HCT116 (cell line): ENCODE measurements at regions not wholly inside any gene's neighbourhood (a gene's known extent, or its start where the extent isn't known, plus 50 kb on each side); places are given as distances from the start of the nearest gene placed in this dataset.

ENCODE experiments used
- ATAC-seq: fragments of 200-7000 bp; cut with Tn5 transposase; 2 replicates; pipeline ENCODE4 v1.9.1; 2020; ENCODE audit warnings: mild to moderate bottlenecking, moderate library complexity
- BruUV-seq: library from RNA; stranded (reverse); fragments of 400-500 nt; replicated peaks from 2 replicates; lab custom pipeline; 2021; lab: Mats Ljungman, UMichigan
- CTCF ChIA-PET: fragments of 300-600 bp; sonication (Branson Sonifier 250); formaldehyde crosslinking; loops from one replicate; lab custom pipeline; 2021; ENCODE audit warnings: antibody characterized with exemption; lab: Charles Lee
- POLR2A ChIA-PET: fragments of 300-600, 350-600 bp; sonication (Branson Sonifier 250); formaldehyde crosslinking; loops from one replicate; lab custom pipeline; 2021; ENCODE audit warnings: antibody characterized with exemption; lab: Charles Lee
- RAD21 ChIA-PET, 2 experiments: fragments of 300-600 bp; sonication (Branson Sonifier 250); formaldehyde crosslinking; loops; one replicate each; lab custom pipeline; 2023; ENCODE audit warnings: low total read pairs in 2 of 2; ENCODE audit not compliant: uncharacterized antibody in 2 of 2, unreplicated experiment in 2 of 2, low non-redundant PET in 1 of 2; lab: Charles Lee
- DNase-seq: peaks from one replicate; pipeline ENCODE4 v3.0.0-alpha.2; 2010; ENCODE audit warnings: low read depth, low spot score
- H2AFZ ChIP-seq: fragments of 200-600 bp; shearing (Covaris generic), sonication (generic); 2 replicates; pipeline ENCODE4 v1.6.1; 2017; ENCODE audit warnings: low read depth, mixed run types, mixed read lengths, antibody characterized with exemption, low read length; ENCODE audit not compliant: poor library complexity, severe bottlenecking
- H3K27ac ChIP-seq: 2 replicates; pipeline ENCODE4 v1.5.1; 2012; ENCODE audit warnings: low read depth, low read length
- H3K27me3 ChIP-seq: fragments of 200-600 bp; sonication (generic); 2 replicates; pipeline ENCODE4 v1.6.1; 2016; ENCODE audit warnings: mixed run types, low read length, mixed read lengths; ENCODE audit not compliant: insufficient read depth
- H3K36me3 ChIP-seq, 2 experiments: fragments of 200-500 bp in 1 of 2; fragments of 200-600 bp in 1 of 2; sonication (Bioruptor generic) in 1 of 2; sonication (generic) in 1 of 2; 2 replicates each; pipeline versions ENCODE4 v1.5.1 to v1.6.1; 2014 to 2016; ENCODE audit warnings: low read length in 2 of 2, inconsistent platforms in 1 of 2, mixed read lengths in 1 of 2, mixed run types in 1 of 2; ENCODE audit not compliant: insufficient read depth in 2 of 2, control insufficient read depth in 1 of 2
- H3K4me1 ChIP-seq, 2 experiments: fragments of 200-600 bp in 1 of 2; sonication (generic) in 1 of 2; 2 replicates each; pipeline versions ENCODE4 v1.5.1 to v1.6.1; 2012 to 2017; ENCODE audit warnings: low read length in 2 of 2, inconsistent platforms in 1 of 2, mild to moderate bottlenecking in 1 of 2, mixed read lengths in 1 of 2, mixed run types in 1 of 2, moderate library complexity in 1 of 2; ENCODE audit not compliant: insufficient read depth in 2 of 2, control insufficient read depth in 1 of 2
- H3K4me2 ChIP-seq: fragments of 200-600 bp; sonication (generic); 2 replicates; pipeline ENCODE4 v1.6.1; 2017; ENCODE audit warnings: mixed run types, low read length, mixed read lengths
- H3K4me3 ChIP-seq, 2 experiments: fragments of 200-600 bp in 1 of 2; sonication (generic) in 1 of 2; replicated peaks in 1 of 2; 2 replicates each; pipeline ENCODE4 v1.5.1; 2011 to 2016; ENCODE audit warnings: low read length in 2 of 2, control low read depth in 1 of 2, low read depth in 1 of 2, mild to moderate bottlenecking in 1 of 2, mixed read lengths in 1 of 2, mixed run types in 1 of 2
- H3K79me2 ChIP-seq: fragments of 200-600 bp; sonication (generic); 2 replicates; pipeline ENCODE4 v1.6.1; 2017; ENCODE audit warnings: mild to moderate bottlenecking, mixed run types, low read length, moderate library complexity, mixed read lengths; ENCODE audit not compliant: insufficient read depth
- H3K9ac ChIP-seq: fragments of 200-600 bp; sonication (generic); 2 replicates; pipeline ENCODE4 v1.6.1; 2016; ENCODE audit warnings: low read length, mixed read lengths
- H3K9me2 ChIP-seq: fragments of 200-600 bp; sonication (generic), shearing (Covaris generic); 2 replicates; pipeline ENCODE4 v1.6.1; 2017; ENCODE audit warnings: mixed run types, mild to moderate bottlenecking, moderate library complexity; ENCODE audit not compliant: insufficient read depth
- H3K9me3 ChIP-seq, 2 experiments: fragments of 200-500 bp in 1 of 2; fragments of 200-600 bp in 1 of 2; sonication (Bioruptor generic) in 1 of 2; sonication (generic) in 1 of 2; 2 replicates each; pipeline ENCODE4 v1.6.1; 2014 to 2017; ENCODE audit warnings: low read length in 2 of 2, mixed read lengths in 2 of 2, inconsistent platforms in 1 of 2, low read depth in 1 of 2, mild to moderate bottlenecking in 1 of 2, mixed run types in 1 of 2, moderate library complexity in 1 of 2; ENCODE audit not compliant: control insufficient read depth in 1 of 2, insufficient read depth in 1 of 2
- H4K20me1 ChIP-seq: fragments of 200-600 bp; sonication (generic), shearing (Covaris generic); 2 replicates; pipeline ENCODE4 v1.6.1; 2017; ENCODE audit warnings: mixed run types, mild to moderate bottlenecking, moderate library complexity; ENCODE audit not compliant: insufficient read depth
- ATF3 ChIP-seq: IDR thresholded peaks from 2 replicates; pipeline ENCODE4 v1.6.1; 2012
- CBX3 ChIP-seq: IDR thresholded peaks from 2 replicates; pipeline ENCODE4 v1.6.1; 2012; ENCODE audit warnings: low read depth
- EZH2phosphoT487 ChIP-seq: fragments of 200-600 bp; IDR thresholded peaks from 2 replicates; pipeline ENCODE4 v1.6.1; 2018; ENCODE audit warnings: antibody characterized with exemption, borderline replicate concordance
- JUND ChIP-seq: IDR thresholded peaks from 2 replicates; pipeline ENCODE4 v1.6.1; 2012
- MAX ChIP-seq: IDR thresholded peaks from 2 replicates; pipeline ENCODE4 v1.6.1; 2012
- POLR2A ChIP-seq: IDR thresholded peaks from 2 replicates; pipeline ENCODE4 v1.7.0; 2011; ENCODE audit warnings: borderline replicate concordance; ENCODE audit not compliant: insufficient read depth, insufficient read length; ENCODE audit errors: extremely low read depth
- POLR2AphosphoS5 ChIP-seq: IDR thresholded peaks from 2 replicates; pipeline ENCODE4 v1.6.1; 2011; ENCODE audit warnings: mild to moderate bottlenecking, low read depth, low read length, moderate library complexity
- SIN3A ChIP-seq: IDR thresholded peaks from 2 replicates; pipeline ENCODE4 v1.6.1; 2012; ENCODE audit warnings: low read depth
- YY1 ChIP-seq: IDR thresholded peaks from 2 replicates; pipeline ENCODE4 v1.6.1; 2011; ENCODE audit warnings: low read length, low read depth, moderate library complexity, mild to moderate bottlenecking; ENCODE audit not compliant: insufficient replicate concordance; ENCODE audit errors: extremely low read depth
- intact Hi-C: fragments of 100-400 bp; cut with micrococcal nuclease; formaldehyde crosslinking; loops from 2 replicates; pipeline ENCODE4 v1.10.0; 2022
- TF ChIP-seq, protein P1 (sequence below), 3 experiments: fragments of 200-600 bp in 1 of 3; sonication (generic) in 1 of 3; IDR thresholded peaks in 2 of 3; conservative IDR thresholded peaks in 1 of 3; 2 replicates each; pipeline ENCODE4 v1.5.1; 2012 to 2017; ENCODE audit warnings: low read depth in 2 of 3, low read length in 2 of 3, antibody characterized with exemption in 1 of 3, borderline replicate concordance in 1 of 3, control low read depth in 1 of 3, mild to moderate bottlenecking in 1 of 3, mixed read lengths in 1 of 3, mixed run types in 1 of 3, moderate library complexity in 1 of 3; ENCODE audit not compliant: insufficient read depth in 1 of 3
- TF ChIP-seq, protein P2 (sequence below): IDR thresholded peaks from 2 replicates; pipeline ENCODE4 v1.6.1; 2011; ENCODE audit warnings: mild to moderate bottlenecking, low read length, moderate library complexity; ENCODE audit not compliant: insufficient replicate concordance; ENCODE audit errors: extremely low read depth

DNA sequence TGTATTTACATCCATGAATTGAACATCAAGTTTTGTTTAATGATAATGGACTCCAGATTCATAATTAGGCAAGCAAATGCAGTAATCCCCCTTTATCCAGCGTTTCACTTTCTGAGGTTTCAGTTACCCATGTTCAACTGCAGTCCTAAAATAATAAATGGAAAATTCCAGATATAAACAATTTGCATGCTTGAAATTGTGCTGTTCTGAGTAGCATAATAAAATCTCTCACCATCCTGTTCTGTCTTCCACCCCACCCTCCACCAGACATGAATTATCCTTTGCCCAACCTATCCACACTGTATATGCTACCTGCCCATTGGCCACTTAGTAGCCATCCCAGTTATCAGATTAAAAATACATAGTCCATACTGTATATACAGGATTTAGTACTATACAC is 224.5 kb upstream of the CHAC2 start:
- Histone ChIP-seq H2AFZ (peak overlapping the region; percentile 6), H3K36me3 (no peaks in the 10 kb centered on the region), H3K27ac (no peak overlapping the region), H3K27me3 (no peaks in the 10 kb centered on the region)
- DNase-seq = no peak
- ChIA-PET CTCF (no interaction called here), POLR2A (no interaction called here)
- ATAC-seq = no peak
- TF ChIP-seq JUND (no peak), YY1 (no peak), EZH2phosphoT487 (no peak), CBX3 (no peak), ATF3 (no peak), SIN3A (no peak), POLR2AphosphoS5 (no peak), POLR2A (no peak), MAX (no peak)
- TF ChIP-seq, protein P1, sequence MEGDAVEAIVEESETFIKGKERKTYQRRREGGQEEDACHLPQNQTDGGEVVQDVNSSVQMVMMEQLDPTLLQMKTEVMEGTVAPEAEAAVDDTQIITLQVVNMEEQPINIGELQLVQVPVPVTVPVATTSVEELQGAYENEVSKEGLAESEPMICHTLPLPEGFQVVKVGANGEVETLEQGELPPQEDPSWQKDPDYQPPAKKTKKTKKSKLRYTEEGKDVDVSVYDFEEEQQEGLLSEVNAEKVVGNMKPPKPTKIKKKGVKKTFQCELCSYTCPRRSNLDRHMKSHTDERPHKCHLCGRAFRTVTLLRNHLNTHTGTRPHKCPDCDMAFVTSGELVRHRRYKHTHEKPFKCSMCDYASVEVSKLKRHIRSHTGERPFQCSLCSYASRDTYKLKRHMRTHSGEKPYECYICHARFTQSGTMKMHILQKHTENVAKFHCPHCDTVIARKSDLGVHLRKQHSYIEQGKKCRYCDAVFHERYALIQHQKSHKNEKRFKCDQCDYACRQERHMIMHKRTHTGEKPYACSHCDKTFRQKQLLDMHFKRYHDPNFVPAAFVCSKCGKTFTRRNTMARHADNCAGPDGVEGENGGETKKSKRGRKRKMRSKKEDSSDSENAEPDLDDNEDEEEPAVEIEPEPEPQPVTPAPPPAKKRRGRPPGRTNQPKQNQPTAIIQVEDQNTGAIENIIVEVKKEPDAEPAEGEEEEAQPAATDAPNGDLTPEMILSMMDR (IDR thresholded peaks at IDR 0.05 in 2 of 3, conservative IDR thresholded peaks at IDR 0.05 in 1 of 3; ENCODE audit: borderline replicate concordance in 1 of 3, insufficient read depth in 1 of 3, low read depth in 2 of 3, low read length in 2 of 3) = no peak
- TF ChIP-seq, protein P2, sequence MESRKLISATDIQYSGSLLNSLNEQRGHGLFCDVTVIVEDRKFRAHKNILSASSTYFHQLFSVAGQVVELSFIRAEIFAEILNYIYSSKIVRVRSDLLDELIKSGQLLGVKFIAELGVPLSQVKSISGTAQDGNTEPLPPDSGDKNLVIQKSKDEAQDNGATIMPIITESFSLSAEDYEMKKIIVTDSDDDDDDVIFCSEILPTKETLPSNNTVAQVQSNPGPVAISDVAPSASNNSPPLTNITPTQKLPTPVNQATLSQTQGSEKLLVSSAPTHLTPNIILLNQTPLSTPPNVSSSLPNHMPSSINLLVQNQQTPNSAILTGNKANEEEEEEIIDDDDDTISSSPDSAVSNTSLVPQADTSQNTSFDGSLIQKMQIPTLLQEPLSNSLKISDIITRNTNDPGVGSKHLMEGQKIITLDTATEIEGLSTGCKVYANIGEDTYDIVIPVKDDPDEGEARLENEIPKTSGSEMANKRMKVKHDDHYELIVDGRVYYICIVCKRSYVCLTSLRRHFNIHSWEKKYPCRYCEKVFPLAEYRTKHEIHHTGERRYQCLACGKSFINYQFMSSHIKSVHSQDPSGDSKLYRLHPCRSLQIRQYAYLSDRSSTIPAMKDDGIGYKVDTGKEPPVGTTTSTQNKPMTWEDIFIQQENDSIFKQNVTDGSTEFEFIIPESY = no peak
- TF ChIP-seq, all 23 proteins: peak for 0
- intact Hi-C loops = no loop called here
- Histone ChIP-seq H3K79me2 (no peaks in the 10 kb centered on the region), H3K9ac (no peak overlapping the region), H3K9me3 (peaks cover 0 to 6% of the 10 kb centered on the region in 2 experiments; a peak in 2 of 4 replicates), H3K4me1 (no peaks in the 10 kb centered on the region), H3K4me2 (no peak overlapping the region), H3K9me2 (no peaks in the 10 kb centered on the region), H4K20me1 (no peaks in the 10 kb centered on the region), H3K4me3 (no peak overlapping the region)
- RAD21 ChIA-PET = no interaction called here
- no TSS peak for BruUV-seq
